T-helper 2 cell treated with Interferon-gamma antibody and Interleukin-4, amounts not matched to agents 5 μg/mL and 100 μg/mL, for 36 hours (primary cell): ENCODE measurements at regions not wholly inside any gene's neighbourhood (a gene's known extent, or its start where the extent isn't known, plus 50 kb on each side); places are given as distances from the start of the nearest gene placed in this dataset.

ENCODE experiments used
- DNase-seq: peaks from one replicate; pipeline ENCODE4 v3.0.0; 2021; ENCODE audit warnings: low spot score
- H3K27ac Mint-ChIP-seq: one replicate; pipeline ENCODE4 v1.8.0; 2021; ENCODE audit warnings: mild to moderate bottlenecking, mixed read lengths
- H3K27me3 Mint-ChIP-seq: one replicate; pipeline ENCODE4 v1.8.0; 2021; ENCODE audit warnings: low read depth, mixed read lengths
- H3K36me3 Mint-ChIP-seq: one replicate; pipeline ENCODE4 v1.8.0; 2021; ENCODE audit warnings: low read depth, mixed read lengths
- H3K4me1 Mint-ChIP-seq: one replicate; pipeline ENCODE4 v1.8.0; 2021; ENCODE audit warnings: low read depth, mixed read lengths
- H3K4me3 Mint-ChIP-seq: one replicate; pipeline ENCODE4 v1.8.0; 2022; ENCODE audit warnings: mild to moderate bottlenecking, moderate library complexity, mixed read lengths
- H3K9me3 Mint-ChIP-seq: one replicate; pipeline ENCODE4 v1.8.0; 2021; ENCODE audit warnings: mixed read lengths

DNA sequence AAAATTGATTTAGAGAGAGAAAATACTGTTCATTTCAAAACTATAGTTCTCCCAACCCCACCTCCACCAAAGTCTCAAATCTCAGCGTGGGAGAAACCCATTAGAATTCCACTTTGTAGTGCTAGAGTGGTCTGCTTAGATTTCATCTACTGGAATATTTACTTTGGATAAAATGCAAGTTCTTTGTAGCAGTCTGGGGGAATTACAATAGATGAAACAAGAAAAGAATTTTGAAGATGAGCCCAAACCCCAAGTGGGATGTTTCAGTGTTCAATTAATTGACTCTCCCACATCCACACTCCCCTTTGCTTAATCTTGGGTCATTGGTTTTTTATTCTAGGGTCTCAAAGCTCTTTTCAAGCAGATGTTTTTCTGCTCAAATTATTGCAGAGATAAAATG lies 97.8 kb downstream of the RPL22L1 start:
- H3K27me3 Mint-ChIP-seq: peaks cover 2% of the 10 kb centered on the region
- no peaks in the 10 kb centered on the region for H3K9me3 Mint-ChIP-seq
- no peak overlapping the region for H3K27ac Mint-ChIP-seq
- no peaks in the 10 kb centered on the region for H3K36me3 Mint-ChIP-seq
- DNase-seq: no peak
- no peak overlapping the region for H3K4me3 Mint-ChIP-seq
- H3K4me1 Mint-ChIP-seq: no peaks in the 10 kb centered on the region

DNA sequence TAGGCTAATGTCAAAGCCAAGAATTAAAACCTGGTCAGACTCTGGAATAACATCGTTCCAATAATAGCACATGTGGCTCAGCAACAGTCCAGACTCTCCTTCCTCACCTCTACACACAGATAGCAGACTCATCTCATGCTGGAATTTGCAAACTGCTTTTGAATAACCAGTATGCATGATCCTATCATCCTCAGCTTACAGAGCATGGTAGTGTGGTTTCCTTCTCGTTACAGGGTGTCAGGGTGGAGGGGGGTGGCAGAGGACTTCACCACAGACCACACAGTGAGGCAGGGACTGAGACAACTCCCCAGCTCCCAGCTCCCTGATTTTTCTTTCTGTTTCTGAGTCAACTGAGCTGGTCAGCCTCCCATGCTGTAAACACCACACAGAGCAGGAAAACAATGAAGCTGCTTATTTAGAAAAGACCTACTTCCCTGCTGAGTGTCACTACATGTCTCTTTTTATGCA lies 101.6 kb downstream of the RPL22L1 start:
- peaks cover 11% of the 10 kb centered on the region for H3K27me3 Mint-ChIP-seq

GRCh38 chr3:170767576-170767941 lies 102.4 kb downstream of the RPL22L1 start:
- peaks cover 11% of the 10 kb centered on the region for H3K27me3 Mint-ChIP-seq
- H3K9me3 Mint-ChIP-seq: no peaks in the 10 kb centered on the region
- no peak overlapping the region for H3K27ac Mint-ChIP-seq
- no peak for DNase-seq
- no peaks in the 10 kb centered on the region for H3K36me3 Mint-ChIP-seq
- H3K4me1 Mint-ChIP-seq: no peaks in the 10 kb centered on the region
- no peak overlapping the region for H3K4me3 Mint-ChIP-seq

More for the DNA sequence above, 101.6 kb downstream of the RPL22L1 start:
- H3K27ac Mint-ChIP-seq: no peak overlapping the region
- H3K9me3 Mint-ChIP-seq: no peaks in the 10 kb centered on the region
- no peaks in the 10 kb centered on the region for H3K36me3 Mint-ChIP-seq
- H3K4me3 Mint-ChIP-seq: no peak overlapping the region
- H3K4me1 Mint-ChIP-seq: no peaks in the 10 kb centered on the region
- DNase-seq: no peak

DNA sequence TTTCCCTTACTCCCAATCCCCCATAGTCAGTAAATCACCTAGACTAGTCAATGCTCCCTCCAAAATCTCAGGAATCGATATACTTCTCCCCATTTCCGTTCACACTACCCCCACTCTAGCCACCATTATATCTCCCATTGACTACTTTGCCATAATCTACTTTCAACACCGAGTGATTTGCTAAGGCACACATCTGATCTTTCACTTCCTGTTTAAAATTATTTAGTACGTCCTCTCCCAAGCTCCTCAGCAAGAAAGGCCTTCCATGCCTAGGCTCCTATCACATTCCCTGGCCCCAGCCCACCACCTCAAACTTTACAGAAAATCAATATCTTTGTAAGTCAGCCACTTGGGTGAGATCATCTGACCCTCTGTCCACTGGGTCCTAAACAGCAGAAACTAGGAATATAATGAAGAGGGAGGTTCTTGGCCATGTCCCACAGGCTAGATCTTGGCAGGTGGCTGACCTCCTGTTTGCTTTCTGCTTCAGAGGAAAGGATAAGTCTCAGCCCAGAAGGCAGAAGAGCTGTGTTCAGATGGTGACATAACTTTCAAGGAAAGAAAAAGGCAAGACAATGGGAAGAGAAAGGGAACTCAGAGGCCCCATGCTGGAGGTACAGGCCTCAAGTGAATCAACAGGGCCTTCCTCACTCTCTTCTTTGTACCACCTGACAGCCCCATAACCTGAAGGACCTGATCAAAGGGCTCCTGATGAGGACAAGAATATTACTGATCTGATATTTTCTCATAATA lies 103.0 kb downstream of the RPL22L1 start:
- Mint-ChIP-seq H3K4me3 (no peak overlapping the region), H3K27me3 (peaks cover 11% of the 10 kb centered on the region), H3K4me1 (no peaks in the 10 kb centered on the region), H3K27ac (no peak overlapping the region), H3K36me3 (no peaks in the 10 kb centered on the region), H3K9me3 (no peaks in the 10 kb centered on the region)
- DNase-seq: no peak

- no peak for DNase-seq
- Mint-ChIP-seq H3K4me1 (no peaks in the 10 kb centered on the region), H3K36me3 (no peaks in the 10 kb centered on the region), H3K27ac (no peak overlapping the region), H3K9me3 (no peaks in the 10 kb centered on the region), H3K27me3 (peaks cover 11% of the 10 kb centered on the region), H3K4me3 (no peak overlapping the region)
Measured at GRCh38 chr3:170766253-170766652, 103.7 kb downstream of the RPL22L1 start.

DNA sequence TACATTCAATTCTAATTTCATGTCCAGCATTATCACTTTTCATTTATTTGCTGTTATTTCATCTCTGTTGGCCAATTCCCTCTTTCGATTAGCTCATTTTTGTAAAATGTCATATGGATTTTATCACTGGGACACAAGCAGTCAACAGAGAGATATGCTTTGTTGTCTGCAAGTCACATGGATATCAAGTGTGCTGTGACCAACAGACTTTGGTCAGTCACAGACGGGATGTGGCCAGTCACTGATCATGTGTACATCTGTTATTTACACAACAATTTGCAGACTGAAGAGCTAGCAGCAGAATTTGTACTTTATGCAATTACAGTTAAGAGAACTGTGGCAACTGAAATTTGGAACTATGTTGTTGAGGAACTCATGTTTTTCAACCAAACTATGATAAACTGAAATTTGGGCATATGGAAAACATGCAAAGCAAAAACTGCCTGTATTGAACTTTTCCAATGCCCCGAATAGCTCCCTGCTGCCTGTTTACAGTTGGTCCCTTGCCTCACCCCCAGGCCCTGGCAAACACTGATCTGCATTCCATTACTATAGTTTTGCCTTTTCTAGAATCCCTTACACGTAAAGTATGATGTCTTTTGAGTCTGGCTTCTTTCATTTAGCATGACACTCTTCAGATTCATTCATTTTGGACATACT lies 104.4 kb downstream of the RPL22L1 start:
- peaks cover 11% of the 10 kb centered on the region for H3K27me3 Mint-ChIP-seq
- no peak for DNase-seq
- H3K4me1 Mint-ChIP-seq: no peaks in the 10 kb centered on the region
- no peaks in the 10 kb centered on the region for H3K9me3 Mint-ChIP-seq
- no peak overlapping the region for H3K4me3 Mint-ChIP-seq
- no peak overlapping the region for H3K27ac Mint-ChIP-seq
- H3K36me3 Mint-ChIP-seq: no peaks in the 10 kb centered on the region

GRCh38 chr3:170764017-170764416 lies 106.0 kb downstream of the RPL22L1 start:
- H3K36me3 Mint-ChIP-seq: no peaks in the 10 kb centered on the region
- no peak overlapping the region for H3K27ac Mint-ChIP-seq
- no peak for DNase-seq
- H3K4me1 Mint-ChIP-seq: no peaks in the 10 kb centered on the region
- H3K9me3 Mint-ChIP-seq: no peaks in the 10 kb centered on the region
- H3K27me3 Mint-ChIP-seq: peaks cover 11% of the 10 kb centered on the region
- no peak overlapping the region for H3K4me3 Mint-ChIP-seq

GRCh38 chr3:170762064-170762463 lies 107.9 kb downstream of the RPL22L1 start:
- Mint-ChIP-seq H3K4me3 (no peak overlapping the region), H3K9me3 (no peaks in the 10 kb centered on the region), H3K4me1 (no peaks in the 10 kb centered on the region), H3K27ac (no peak overlapping the region), H3K27me3 (peaks cover 11% of the 10 kb centered on the region), H3K36me3 (no peaks in the 10 kb centered on the region)
- DNase-seq: no peak

DNA sequence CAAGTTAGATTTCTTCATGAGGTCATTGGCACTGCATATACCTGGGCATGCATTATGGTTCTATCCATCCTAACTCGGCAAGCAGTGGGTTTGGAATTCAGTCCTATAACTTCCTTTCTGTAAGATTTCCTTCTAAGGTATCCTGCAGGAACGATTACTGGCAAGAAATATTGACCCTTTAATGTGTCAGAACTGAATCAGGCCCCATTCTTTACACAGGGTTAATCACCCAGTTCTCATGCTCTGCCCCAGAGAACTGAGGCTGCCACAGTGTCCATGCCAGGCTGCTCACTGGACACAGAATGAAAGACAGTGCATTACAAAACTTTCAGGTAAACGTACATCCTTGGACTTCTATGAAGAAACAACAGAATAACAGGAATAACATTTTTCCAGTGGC lies 108.9 kb downstream of the RPL22L1 start:
- Mint-ChIP-seq H3K9me3 (no peaks in the 10 kb centered on the region), H3K36me3 (no peaks in the 10 kb centered on the region), H3K4me1 (no peaks in the 10 kb centered on the region), H3K4me3 (no peak overlapping the region), H3K27me3 (peaks cover 7% of the 10 kb centered on the region), H3K27ac (no peak overlapping the region)
- DNase-seq: no peak

- no peak for DNase-seq
- H3K36me3 Mint-ChIP-seq: no peaks in the 10 kb centered on the region
- peaks cover 4% of the 10 kb centered on the region for H3K27me3 Mint-ChIP-seq
Measured at GRCh38 chr3:170760174-170760526, 109.8 kb downstream of the RPL22L1 start.

GRCh38 chr3:170759511-170760173 lies 110.4 kb downstream of the RPL22L1 start:
- no peaks in the 10 kb centered on the region for H3K36me3 Mint-ChIP-seq
- peaks cover 2% of the 10 kb centered on the region for H3K27me3 Mint-ChIP-seq
- DNase-seq: no peak
- H3K9me3 Mint-ChIP-seq: no peaks in the 10 kb centered on the region
- H3K27ac Mint-ChIP-seq: no peak overlapping the region
- H3K4me1 Mint-ChIP-seq: no peaks in the 10 kb centered on the region
- H3K4me3 Mint-ChIP-seq: no peak overlapping the region

More at GRCh38 chr3:170760174-170760526, 109.8 kb downstream of the RPL22L1 start:
- Mint-ChIP-seq H3K9me3 (no peaks in the 10 kb centered on the region), H3K4me3 (no peak overlapping the region), H3K27ac (no peak overlapping the region), H3K4me1 (no peaks in the 10 kb centered on the region)

- Mint-ChIP-seq H3K27ac (no peak overlapping the region), H3K9me3 (no peaks in the 10 kb centered on the region), H3K4me3 (no peak overlapping the region), H3K36me3 (no peaks in the 10 kb centered on the region), H3K27me3 (peaks cover 6% of the 10 kb centered on the region), H3K4me1 (no peaks in the 10 kb centered on the region)
- DNase-seq: no peak
Measured at GRCh38 chr3:170757038-170757437, 113.0 kb downstream of the RPL22L1 start.

DNA sequence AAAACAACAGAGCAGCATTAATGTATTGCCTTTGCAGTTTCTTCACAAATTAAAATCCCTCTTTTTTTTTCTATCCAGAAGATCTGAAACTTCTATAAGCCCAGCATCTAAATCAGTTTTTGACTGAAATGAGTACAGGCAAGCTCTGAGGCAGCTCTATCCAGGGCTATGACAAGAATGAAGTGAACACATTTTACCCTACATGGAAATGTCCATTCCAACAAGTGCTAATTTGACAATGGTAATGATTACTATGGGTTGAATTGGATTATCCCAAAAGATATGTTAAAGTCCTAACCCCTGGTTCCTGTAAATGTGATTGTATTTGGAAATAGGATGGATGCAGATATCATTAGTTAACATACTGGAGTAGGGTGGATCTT lies 115.7 kb downstream of the RPL22L1 start:
- no peak for DNase-seq
- Mint-ChIP-seq H3K9me3 (no peaks in the 10 kb centered on the region), H3K4me3 (no peak overlapping the region), H3K27me3 (peaks cover 16% of the 10 kb centered on the region), H3K27ac (no peak overlapping the region), H3K4me1 (no peaks in the 10 kb centered on the region), H3K36me3 (no peaks in the 10 kb centered on the region)
